Brain microvascular endothelial cell (primary cell): ENCODE measurements at regions not wholly inside any gene's neighbourhood (a gene's known extent, or its start where the extent isn't known, plus 50 kb on each side); places are given as distances from the start of the nearest gene placed in this dataset.

ENCODE experiments used
- DNase-seq: peaks from one replicate; pipeline ENCODE4 v3.0.0-alpha.2; 2020
- H3K27ac ChIP-seq: fragments of 250-450 bp; sonication (Bioruptor Pico); 2 replicates; pipeline ENCODE4 v1.5.1; 2020; ENCODE audit warnings: mild to moderate bottlenecking, moderate library complexity
- H3K27me3 ChIP-seq: fragments of 250-450 bp; sonication (Bioruptor Pico); replicated peaks from 2 replicates; pipeline ENCODE4 v1.5.1; 2020; ENCODE audit warnings: mild to moderate bottlenecking
- H3K36me3 ChIP-seq: fragments of 250-450 bp; sonication (Bioruptor Pico); replicated peaks from 2 replicates; pipeline ENCODE4 v1.5.1; 2020; ENCODE audit warnings: mild to moderate bottlenecking
- H3K4me3 ChIP-seq: 2 replicates; pipeline ENCODE4 v1.5.1; 2011; ENCODE audit warnings: low read depth, mild to moderate bottlenecking, control low read depth, low read length, moderate library complexity
- CTCF ChIP-seq: IDR thresholded peaks from 2 replicates; pipeline ENCODE4 v1.5.1; 2011; ENCODE audit warnings: low read depth, mild to moderate bottlenecking, moderate library complexity, low read length, control low read depth, inconsistent platforms; ENCODE audit errors: missing control alignments
- in situ Hi-C: cut with HindIII; loops from 2 replicates; pipeline ENCODE4 v1.10.0; 2017; ENCODE audit warnings: low sequenced_read_pairs, low pct_ligation_motif_present

GRCh38 chr4:166230841-166231240 is 357.8 kb downstream of the TLL1 start:
- in situ Hi-C loops, result no loop called here
- H3K36me3 ChIP-seq, result no peaks in the 10 kb centered on the region
- no peak overlapping the region for H3K4me3 ChIP-seq
- H3K27ac ChIP-seq, result no peak overlapping the region
- no peak for DNase-seq
- no peaks in the 10 kb centered on the region for H3K27me3 ChIP-seq
- TF ChIP-seq CTCF, result no peak

DNA sequence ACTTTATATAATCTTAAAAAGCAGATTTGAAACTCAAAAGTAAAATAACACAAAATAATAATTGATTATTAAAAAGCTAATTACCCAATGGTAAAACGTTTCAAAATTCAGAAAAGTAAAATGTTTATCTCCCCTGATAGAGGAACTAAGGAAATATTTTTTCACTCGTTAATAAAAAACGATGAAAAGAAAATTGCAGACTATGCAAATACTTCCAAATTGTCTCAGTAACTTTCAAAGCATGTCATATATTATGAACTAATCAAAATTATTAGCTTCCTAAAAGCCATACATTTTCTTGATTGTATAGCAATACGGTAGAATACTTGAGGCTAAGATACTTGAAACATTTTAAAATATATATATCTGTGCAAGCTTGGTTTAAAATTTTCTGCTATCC is 366.3 kb downstream of the TLL1 start:
- no peak for DNase-seq
- TF ChIP-seq CTCF, result no peak
- Histone ChIP-seq H3K27ac (no peak overlapping the region), H3K36me3 (no peaks in the 10 kb centered on the region), H3K4me3 (no peak overlapping the region), H3K27me3 (no peaks in the 10 kb centered on the region)
- in situ Hi-C loops, result no loop called here

DNA sequence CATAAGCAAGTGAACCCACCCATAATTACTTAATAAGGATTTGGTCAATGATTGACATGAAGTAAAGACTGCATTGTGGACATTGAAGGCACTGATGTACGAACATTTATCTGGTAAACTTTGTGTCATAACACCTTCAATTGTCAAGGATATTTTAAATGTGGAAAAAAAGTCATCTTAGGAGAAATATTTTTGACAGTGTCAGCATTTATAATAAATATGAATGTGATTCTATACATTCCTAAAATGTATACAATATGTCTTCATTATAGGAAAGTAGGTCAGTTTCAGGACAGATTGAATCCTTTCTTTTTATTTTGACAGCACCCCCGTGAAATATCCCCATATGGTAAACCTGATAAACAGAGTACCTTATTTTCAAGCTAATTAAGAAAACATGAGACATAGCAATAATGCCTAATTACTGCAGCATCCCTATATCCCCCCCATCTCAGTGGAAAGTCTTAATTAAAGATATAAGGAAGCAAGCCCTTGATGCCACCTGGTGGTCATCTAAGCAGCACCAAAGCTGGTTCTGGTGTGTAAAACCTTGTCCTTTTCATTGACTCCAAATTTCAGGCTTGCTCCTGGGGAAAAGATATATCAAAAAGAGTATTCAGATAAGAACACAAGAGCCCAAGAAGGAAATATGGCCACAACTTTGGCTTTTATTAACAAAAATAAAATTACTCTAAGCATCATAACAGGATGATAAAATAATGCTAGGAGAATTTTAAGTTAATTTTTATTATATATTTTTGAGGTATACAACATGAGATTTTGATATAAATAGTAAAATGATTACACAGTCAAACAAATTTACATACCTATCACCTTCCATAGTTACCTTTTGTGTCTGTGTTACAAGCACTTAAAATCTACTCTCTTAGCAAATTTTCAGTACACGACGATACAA is 379.7 kb downstream of the TLL1 start:
- in situ Hi-C loops, result no loop called here
- TF ChIP-seq CTCF, result peak; percentile 78
- no peak overlapping the region for H3K4me3 ChIP-seq
- no peaks in the 10 kb centered on the region for H3K27me3 ChIP-seq
- no peaks in the 10 kb centered on the region for H3K36me3 ChIP-seq
- peak; percentile 24 for DNase-seq
- no peak overlapping the region for H3K27ac ChIP-seq

GRCh38 chr4:166257276-166257675 is 384.2 kb downstream of the TLL1 start:
- TF ChIP-seq CTCF, result no peak
- no peak overlapping the region for H3K27ac ChIP-seq
- H3K27me3 ChIP-seq, result no peaks in the 10 kb centered on the region
- no peak overlapping the region for H3K4me3 ChIP-seq
- in situ Hi-C loops, result no loop called here
- DNase-seq, result no peak
- no peaks in the 10 kb centered on the region for H3K36me3 ChIP-seq

DNA sequence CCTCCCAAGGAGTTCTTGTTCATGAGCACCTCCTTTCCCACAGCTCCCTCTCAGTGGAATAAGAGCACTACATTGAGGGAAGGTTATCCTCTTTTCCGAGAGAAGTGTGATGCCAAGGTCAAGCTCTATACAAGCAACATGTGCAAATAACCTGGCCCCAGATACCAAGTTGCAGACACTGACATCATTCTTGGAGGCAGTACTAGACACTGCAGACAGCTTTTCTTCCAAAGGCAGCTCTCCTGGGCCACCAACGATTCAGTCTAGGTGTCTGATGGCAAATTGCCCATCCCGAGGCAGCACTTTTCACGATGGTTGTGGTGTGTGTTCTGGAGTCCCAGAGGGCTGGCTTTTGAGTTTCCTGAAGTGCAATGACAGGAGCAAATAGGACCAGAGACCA is 384.9 kb downstream of the TLL1 start:
- no peaks in the 10 kb centered on the region for H3K27me3 ChIP-seq
- H3K4me3 ChIP-seq, result no peak overlapping the region
- in situ Hi-C loops, result no loop called here
- H3K27ac ChIP-seq, result no peak overlapping the region
- DNase-seq, result no peak
- TF ChIP-seq CTCF, result no peak
- no peaks in the 10 kb centered on the region for H3K36me3 ChIP-seq

- Histone ChIP-seq H3K27ac (no peak overlapping the region), H3K36me3 (no peaks in the 10 kb centered on the region), H3K4me3 (no peak overlapping the region), H3K27me3 (no peaks in the 10 kb centered on the region)
- DNase-seq, result no peak
- in situ Hi-C loops, result no loop called here
- TF ChIP-seq CTCF, result no peak
These were observed 386.0 kb downstream of the TLL1 start for GRCh38 chr4:166259081-166259480.
